ENCODE measurements at regions not wholly inside any gene's neighbourhood (a gene's known extent, or its start where the extent isn't known, plus 50 kb on each side); places are given as distances from the start of the nearest gene placed in this dataset.

GRCh38 chr7:10696064-10696463, 277.6 kb upstream of the PHF14 start:
- DNase-seq (ENCODE audit: low read depth) = no peak

- DNase-seq (ENCODE audit: low read depth) = no peak
Measured at GRCh38 chr7:10703059-10703458, 270.6 kb upstream of the PHF14 start.

GRCh38 chr7:10703981-10704380, 269.7 kb upstream of the PHF14 start:
- DNase-seq (ENCODE audit: low read depth) = no peak

- DNase-seq (ENCODE audit: low read depth) = no peak
Measured at GRCh38 chr7:10704653-10705052, 269.0 kb upstream of the PHF14 start.

GRCh38 chr7:10706875-10707493, 266.7 kb upstream of the PHF14 start:
- no peak for DNase-seq (ENCODE audit: low read depth)

- DNase-seq (ENCODE audit: low read depth) = no peak
Measured at GRCh38 chr7:10707519-10707918, 266.2 kb upstream of the PHF14 start.

- no peak for DNase-seq (ENCODE audit: low read depth)
Measured at GRCh38 chr7:10708447-10708846, 265.2 kb upstream of the PHF14 start.

GRCh38 chr7:10718768-10719167, 254.9 kb upstream of the PHF14 start:
- DNase-seq (ENCODE audit: low read depth) = no peak

- no peak for DNase-seq (ENCODE audit: low read depth)
Measured at GRCh38 chr7:10720042-10720441, 253.6 kb upstream of the PHF14 start.

GRCh38 chr7:10721289-10721688, 252.4 kb upstream of the PHF14 start:
- no peak for DNase-seq (ENCODE audit: low read depth)

- no peak for DNase-seq (ENCODE audit: low read depth)
Measured at GRCh38 chr7:10723832-10724231, 249.8 kb upstream of the PHF14 start.

- no peak for DNase-seq (ENCODE audit: low read depth)
Measured at GRCh38 chr7:10724449-10724848, 249.2 kb upstream of the PHF14 start.

GRCh38 chr7:10727636-10728035, 246.0 kb upstream of the PHF14 start:
- no peak for DNase-seq (ENCODE audit: low read depth)

- no peak for DNase-seq (ENCODE audit: low read depth)
Measured at GRCh38 chr7:10731253-10731773, 242.4 kb upstream of the PHF14 start.

GRCh38 chr7:10733747-10734146, 239.9 kb upstream of the PHF14 start:
- no peak for DNase-seq (ENCODE audit: low read depth)

GRCh38 chr7:10734595-10734994, 239.1 kb upstream of the PHF14 start:
- no peak for DNase-seq (ENCODE audit: low read depth)

- no peak for DNase-seq (ENCODE audit: low read depth)
Measured at GRCh38 chr7:10739401-10739800, 234.3 kb upstream of the PHF14 start.

- DNase-seq (ENCODE audit: low read depth) = no peak
Measured at GRCh38 chr7:10740805-10741204, 232.9 kb upstream of the PHF14 start.

- DNase-seq (ENCODE audit: low read depth) = no peak
Measured at GRCh38 chr7:10756981-10757380, 216.7 kb upstream of the PHF14 start.

- no peak for DNase-seq (ENCODE audit: low read depth)
Measured at GRCh38 chr7:10759120-10759519, 214.6 kb upstream of the PHF14 start.

- DNase-seq (ENCODE audit: low read depth) = peak; percentile 15
Measured at GRCh38 chr7:10767771-10768170, 205.9 kb upstream of the PHF14 start.

- DNase-seq (ENCODE audit: low read depth) = no peak
Measured at GRCh38 chr7:10770176-10770575, 203.5 kb upstream of the PHF14 start.

GRCh38 chr7:10773430-10773829, 200.2 kb upstream of the PHF14 start:
- DNase-seq (ENCODE audit: low read depth) = no peak
